ENCODE measurements at regions not wholly inside any gene's neighbourhood (a gene's known extent, or its start where the extent isn't known, plus 50 kb on each side); places are given as distances from the start of the nearest gene placed in this dataset.

DNA sequence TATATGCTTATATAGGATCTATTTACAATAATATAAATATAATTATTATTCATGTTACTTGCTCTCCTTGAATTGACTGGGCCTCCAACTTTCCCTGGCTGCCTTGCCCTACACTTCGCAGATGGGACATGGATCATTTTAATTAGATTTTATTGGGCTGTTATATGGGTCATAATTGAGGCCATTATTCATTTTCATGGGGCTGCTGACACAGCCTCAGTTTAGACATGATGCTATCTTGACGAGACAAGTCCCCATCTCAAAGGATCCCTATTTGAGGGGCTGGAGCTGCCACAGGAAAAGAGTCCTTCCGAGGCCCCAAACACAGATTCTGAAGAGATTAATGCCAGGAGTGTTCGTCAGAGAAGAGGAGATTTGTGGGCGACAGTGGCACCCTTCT, 170.4 kb downstream of the DHX35 start:
- Mint-ChIP-seq H3K4me3 (no peak overlapping the region), H3K36me3 (no peaks in the 10 kb centered on the region), H3K9me3 (no peaks in the 10 kb centered on the region), H3K27me3 (ENCODE audit: low read depth) (peaks cover 27% of the 10 kb centered on the region), H3K4me1 (no peaks in the 10 kb centered on the region), H3K27ac (no peak overlapping the region)
- TF ChIP-seq, protein P1, sequence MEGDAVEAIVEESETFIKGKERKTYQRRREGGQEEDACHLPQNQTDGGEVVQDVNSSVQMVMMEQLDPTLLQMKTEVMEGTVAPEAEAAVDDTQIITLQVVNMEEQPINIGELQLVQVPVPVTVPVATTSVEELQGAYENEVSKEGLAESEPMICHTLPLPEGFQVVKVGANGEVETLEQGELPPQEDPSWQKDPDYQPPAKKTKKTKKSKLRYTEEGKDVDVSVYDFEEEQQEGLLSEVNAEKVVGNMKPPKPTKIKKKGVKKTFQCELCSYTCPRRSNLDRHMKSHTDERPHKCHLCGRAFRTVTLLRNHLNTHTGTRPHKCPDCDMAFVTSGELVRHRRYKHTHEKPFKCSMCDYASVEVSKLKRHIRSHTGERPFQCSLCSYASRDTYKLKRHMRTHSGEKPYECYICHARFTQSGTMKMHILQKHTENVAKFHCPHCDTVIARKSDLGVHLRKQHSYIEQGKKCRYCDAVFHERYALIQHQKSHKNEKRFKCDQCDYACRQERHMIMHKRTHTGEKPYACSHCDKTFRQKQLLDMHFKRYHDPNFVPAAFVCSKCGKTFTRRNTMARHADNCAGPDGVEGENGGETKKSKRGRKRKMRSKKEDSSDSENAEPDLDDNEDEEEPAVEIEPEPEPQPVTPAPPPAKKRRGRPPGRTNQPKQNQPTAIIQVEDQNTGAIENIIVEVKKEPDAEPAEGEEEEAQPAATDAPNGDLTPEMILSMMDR (IDR thresholded peaks at IDR 0.05; ENCODE audit: unreplicated experiment) = no peak
- no peak for DNase-seq (ENCODE audit: low spot score in 2 of 2, unreplicated experiment in 2 of 2)

DNA sequence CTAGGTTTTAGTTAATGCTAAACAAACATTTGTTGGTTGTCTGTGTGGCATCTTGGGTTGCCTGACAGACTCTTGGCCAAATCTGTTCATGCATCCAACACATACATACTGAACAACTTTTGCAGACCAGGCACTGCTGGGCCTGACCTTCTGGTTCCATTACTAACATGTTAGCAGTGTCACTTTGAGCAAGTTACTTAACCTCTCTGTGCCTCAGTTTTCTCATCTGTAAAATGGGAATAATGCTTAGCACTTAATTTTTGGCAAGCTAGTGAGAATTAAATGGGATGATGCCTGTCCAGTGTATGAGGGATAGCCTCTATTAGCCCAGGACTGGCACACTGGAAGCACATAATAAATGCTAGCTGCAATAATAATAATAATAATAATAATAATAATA, 169.9 kb downstream of the DHX35 start:
- H3K27me3 Mint-ChIP-seq (ENCODE audit: low read depth) = peaks cover 23% of the 10 kb centered on the region
- no peaks in the 10 kb centered on the region for H3K36me3 Mint-ChIP-seq
- H3K4me1 Mint-ChIP-seq = no peaks in the 10 kb centered on the region
- H3K27ac Mint-ChIP-seq = no peak overlapping the region
- no peaks in the 10 kb centered on the region for H3K9me3 Mint-ChIP-seq
- TF ChIP-seq, protein P1 (IDR thresholded peaks at IDR 0.05; ENCODE audit: unreplicated experiment) = no peak
- DNase-seq (ENCODE audit: low spot score in 2 of 2, unreplicated experiment in 2 of 2) = no peak
- H3K4me3 Mint-ChIP-seq = no peak overlapping the region

DNA sequence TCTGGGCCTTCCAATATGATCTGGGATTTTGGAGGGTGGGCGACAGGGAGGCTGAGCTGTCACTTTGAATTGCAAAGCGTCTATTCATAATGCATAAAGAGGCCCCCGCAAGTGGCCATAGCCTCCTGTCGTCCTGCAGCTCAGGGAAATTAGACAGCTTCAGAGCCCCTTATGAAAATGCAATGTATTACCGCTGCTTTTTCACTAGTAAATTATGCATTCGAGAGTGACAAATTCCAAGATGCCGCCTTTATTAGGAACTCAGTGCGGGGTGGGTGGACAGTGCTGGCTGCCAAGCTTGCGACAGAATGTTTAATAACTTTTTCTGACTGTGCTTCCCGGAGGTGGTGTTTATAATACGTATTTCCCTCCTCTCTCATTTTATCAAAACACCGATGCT, 168.5 kb downstream of the DHX35 start:
- H3K27ac Mint-ChIP-seq = no peak overlapping the region
- no peak overlapping the region for H3K4me3 Mint-ChIP-seq
- H3K27me3 Mint-ChIP-seq (ENCODE audit: low read depth) = peaks cover 13% of the 10 kb centered on the region
- H3K9me3 Mint-ChIP-seq = peaks cover 4% of the 10 kb centered on the region
- H3K4me1 Mint-ChIP-seq = no peaks in the 10 kb centered on the region
- H3K36me3 Mint-ChIP-seq = no peaks in the 10 kb centered on the region
- TF ChIP-seq, protein P1 (IDR thresholded peaks at IDR 0.05; ENCODE audit: unreplicated experiment) = no peak
- DNase-seq (ENCODE audit: low spot score in 2 of 2, unreplicated experiment in 2 of 2) = no peak

DNA sequence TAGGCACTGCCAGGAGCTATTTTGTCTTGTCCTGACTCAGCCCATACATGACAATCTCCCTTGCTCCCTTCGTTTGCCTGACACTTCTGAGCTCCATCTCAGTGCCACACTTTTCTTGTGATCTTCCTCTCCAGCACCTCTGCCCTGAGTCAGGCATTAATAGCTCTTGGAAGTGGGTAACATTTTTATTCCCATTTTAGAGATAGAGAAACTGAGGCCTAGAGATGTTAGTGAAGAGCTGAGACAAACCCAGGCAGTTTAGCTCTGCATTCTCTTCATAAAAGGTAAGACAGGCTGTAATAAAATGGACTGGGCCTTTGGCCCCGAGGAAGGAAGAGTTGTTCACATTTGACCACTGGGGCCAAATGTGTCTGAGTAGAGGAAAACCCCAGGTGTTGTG, 167.4 kb downstream of the DHX35 start:
- Mint-ChIP-seq H3K27me3 (ENCODE audit: low read depth) (peaks cover 9% of the 10 kb centered on the region), H3K9me3 (peaks cover 10% of the 10 kb centered on the region)

DNA sequence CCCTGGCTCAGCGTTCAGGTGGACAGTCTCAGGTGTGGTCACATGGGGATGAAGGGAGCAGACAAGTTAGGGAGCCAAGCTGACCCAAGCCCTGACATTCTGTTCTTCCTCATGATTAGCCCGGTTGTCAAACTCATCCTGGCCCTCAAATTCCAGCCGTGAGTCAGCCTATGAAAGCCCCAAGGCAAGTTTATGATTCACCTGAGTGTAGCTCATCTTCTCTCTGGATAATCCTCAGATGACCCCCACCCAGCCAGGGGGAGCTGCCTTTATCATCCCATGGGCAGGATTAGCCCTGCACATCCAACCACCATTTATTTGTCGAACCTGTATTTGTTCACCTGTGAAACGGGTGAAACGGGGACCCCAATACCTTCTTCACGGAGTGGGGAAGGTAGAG, 161.9 kb downstream of the DHX35 start:
- peaks cover 4% of the 10 kb centered on the region for H3K4me1 Mint-ChIP-seq
- no peak overlapping the region for H3K4me3 Mint-ChIP-seq
- TF ChIP-seq, protein P1 (IDR thresholded peaks at IDR 0.05; ENCODE audit: unreplicated experiment) = no peak
- peaks cover 10% of the 10 kb centered on the region for H3K9me3 Mint-ChIP-seq
- H3K27ac Mint-ChIP-seq = no peak overlapping the region
- no peak for DNase-seq (ENCODE audit: low spot score in 2 of 2, unreplicated experiment in 2 of 2)
- H3K36me3 Mint-ChIP-seq = no peaks in the 10 kb centered on the region
- peaks cover 10% of the 10 kb centered on the region for H3K27me3 Mint-ChIP-seq (ENCODE audit: low read depth)

More for the DNA sequence above, 167.4 kb downstream of the DHX35 start:
- Mint-ChIP-seq H3K27ac (no peak overlapping the region), H3K4me1 (no peaks in the 10 kb centered on the region), H3K4me3 (no peak overlapping the region), H3K36me3 (no peaks in the 10 kb centered on the region)
- TF ChIP-seq, protein P1 (IDR thresholded peaks at IDR 0.05; ENCODE audit: unreplicated experiment) = no peak
- DNase-seq (ENCODE audit: low spot score in 2 of 2, unreplicated experiment in 2 of 2) = no peak

DNA sequence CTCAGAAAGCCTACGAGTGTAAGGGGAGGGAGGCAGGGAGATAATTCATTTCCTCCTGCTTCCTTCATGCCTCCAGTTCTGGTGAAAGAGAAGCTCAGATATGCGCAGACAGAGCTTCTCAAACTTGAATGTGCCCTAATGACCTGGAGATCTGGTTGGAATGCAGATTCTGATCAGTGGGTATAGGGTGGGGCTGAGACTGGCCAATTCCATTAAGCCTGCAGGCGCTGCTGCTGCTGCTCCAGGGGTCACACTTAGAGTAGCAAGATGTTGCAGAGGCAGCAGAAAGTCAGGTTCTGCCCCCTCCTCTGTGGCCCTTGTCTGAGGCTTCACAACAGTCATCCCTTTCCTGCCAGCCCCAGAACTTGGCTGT, 161.0 kb downstream of the DHX35 start:
- no peak overlapping the region for H3K27ac Mint-ChIP-seq
- H3K27me3 Mint-ChIP-seq (ENCODE audit: low read depth) = peaks cover 10% of the 10 kb centered on the region
- H3K4me3 Mint-ChIP-seq = no peak overlapping the region

More for the DNA sequence above, 161.0 kb downstream of the DHX35 start:
- no peaks in the 10 kb centered on the region for H3K36me3 Mint-ChIP-seq
- no peak for DNase-seq (ENCODE audit: low spot score in 2 of 2, unreplicated experiment in 2 of 2)
- peaks cover 10% of the 10 kb centered on the region for H3K9me3 Mint-ChIP-seq
- H3K4me1 Mint-ChIP-seq = peaks cover 4% of the 10 kb centered on the region
- TF ChIP-seq, protein P1 (IDR thresholded peaks at IDR 0.05; ENCODE audit: unreplicated experiment) = no peak

Measured in mesothelial cell of epicardium (in vitro differentiated cells).